A673 (cell line): ENCODE measurements at regions not wholly inside any gene's neighbourhood (a gene's known extent, or its start where the extent isn't known, plus 50 kb on each side); places are given as distances from the start of the nearest gene placed in this dataset.

Source experiments
- CTCF ChIP-seq: fragments of 300-800, 200-600 bp; sonication (generic); conservative IDR thresholded peaks from 2 replicates; pipeline ENCODE4 v1.5.1; 2017; ENCODE audit warnings: low read depth, mild to moderate bottlenecking, antibody characterized with exemption, low read length, moderate library complexity, mixed read lengths
- EZH2 ChIP-seq: fragments of 200-600 bp; sonication (generic); IDR thresholded peaks from 2 replicates; pipeline ENCODE4 v1.6.1; 2017; ENCODE audit warnings: borderline replicate concordance, low read depth, mild to moderate bottlenecking, mixed read lengths, antibody characterized with exemption, low read length; ENCODE audit not compliant: poor library complexity, severe bottlenecking

- no peak for TF ChIP-seq CTCF
- TF ChIP-seq EZH2: no peak
Measured at GRCh38 chr3:132841621-132842020, 119.4 kb upstream of the NPHP3 start.
